Muscle of leg (tissue), 3 donors: ENCODE measurements at regions not wholly inside any gene's neighbourhood (a gene's known extent, or its start where the extent isn't known, plus 50 kb on each side); places are given as distances from the start of the nearest gene placed in this dataset.
"Not testable (repeated sequence)": the region's sequence is repeated elsewhere in the genome, so short reads cannot be mapped to it uniquely, and the experiment has no call there.

ENCODE experiments used
- DNase-seq: peaks from one replicate; pipeline ENCODE4 v3.0.0; 2013
- H3K27ac ChIP-seq: one replicate; pipeline ENCODE4 v1.5.1; 2013; ENCODE audit warnings: mild to moderate bottlenecking, low read length, control low read depth
- H3K27me3 ChIP-seq: one replicate; pipeline ENCODE4 v1.6.1; 2013; ENCODE audit warnings: low read length; ENCODE audit not compliant: control insufficient read depth, insufficient read depth
- H3K36me3 ChIP-seq: one replicate; pipeline ENCODE4 v1.6.1; 2013; ENCODE audit warnings: low read length; ENCODE audit not compliant: control insufficient read depth, insufficient read depth
- H3K4me1 ChIP-seq: one replicate; pipeline ENCODE4 v1.6.1; 2013; ENCODE audit warnings: low read length; ENCODE audit not compliant: control insufficient read depth, insufficient read depth
- H3K4me3 ChIP-seq: one replicate; pipeline ENCODE4 v1.5.1; 2013; ENCODE audit warnings: low read length, control low read depth
- H3K9me3 ChIP-seq: replicated peaks from 2 replicates; pipeline ENCODE4 v1.6.1; 2013; ENCODE audit warnings: low read depth, low read length; ENCODE audit not compliant: control insufficient read depth
- WGBS: methylation state at CpG from one replicate; pipeline ENCODE4 v1.1.5; 2013; ENCODE audit warnings: missing lambda C conversion rate; ENCODE audit not compliant: insufficient coverage; 5-methylcytosine and 5-hydroxymethylcytosine counted together

GRCh38 chr12:131640525-131640924, 70.4 kb upstream of the SFSWAP start:
- WGBS, result 23% methylated on average over 6 of the region's 7 CpGs
- H3K9me3 ChIP-seq, result no peaks in the 10 kb centered on the region

GRCh38 chr12:131641315-131641714, 69.6 kb upstream of the SFSWAP start:
- no peak for DNase-seq
- no peak overlapping the region for H3K27ac ChIP-seq
- WGBS, result 55% methylated on average over 2 of the region's 9 CpGs
- no peaks in the 10 kb centered on the region for H3K27me3 ChIP-seq
- H3K4me3 ChIP-seq, result no peak overlapping the region
- no peaks in the 10 kb centered on the region for H3K9me3 ChIP-seq
- no peaks in the 10 kb centered on the region for H3K36me3 ChIP-seq
- peaks cover 6% of the 10 kb centered on the region for H3K4me1 ChIP-seq

More at GRCh38 chr12:131640525-131640924, 70.4 kb upstream of the SFSWAP start:
- Histone ChIP-seq H3K4me1 (peaks cover 6% of the 10 kb centered on the region), H3K27me3 (no peaks in the 10 kb centered on the region), H3K27ac (no peak overlapping the region), H3K36me3 (no peaks in the 10 kb centered on the region), H3K4me3 (no peak overlapping the region)
- DNase-seq, result no peak

GRCh38 chr12:131642101-131642540, 68.8 kb upstream of the SFSWAP start:
- no peak overlapping the region for H3K4me3 ChIP-seq
- no peaks in the 10 kb centered on the region for H3K9me3 ChIP-seq
- WGBS, result 63% methylated on average over 8 of the region's 8 CpGs
- no peak overlapping the region for H3K27ac ChIP-seq
- H3K4me1 ChIP-seq, result peaks cover 6% of the 10 kb centered on the region
- no peaks in the 10 kb centered on the region for H3K27me3 ChIP-seq
- no peaks in the 10 kb centered on the region for H3K36me3 ChIP-seq
- no peak for DNase-seq

- Histone ChIP-seq H3K9me3 (no peaks in the 10 kb centered on the region), H3K27me3 (no peaks in the 10 kb centered on the region), H3K36me3 (no peaks in the 10 kb centered on the region), H3K4me1 (peaks cover 6% of the 10 kb centered on the region), H3K4me3 (no peak overlapping the region), H3K27ac (no peak overlapping the region)
- WGBS, result 88% methylated on average over 17 of the region's 17 CpGs
- no peak for DNase-seq
Observed at GRCh38 chr12:131642771-131643170, 68.1 kb upstream of the SFSWAP start.

GRCh38 chr12:131643631-131644452, 67.0 kb upstream of the SFSWAP start:
- H3K27me3 ChIP-seq, result no peaks in the 10 kb centered on the region
- peak overlapping the region; percentile 7 for H3K27ac ChIP-seq
- no peaks in the 10 kb centered on the region for H3K9me3 ChIP-seq
- no peak overlapping the region for H3K4me3 ChIP-seq
- peaks cover 6% of the 10 kb centered on the region for H3K4me1 ChIP-seq
- H3K36me3 ChIP-seq, result no peaks in the 10 kb centered on the region
- WGBS, result 34% methylated on average over 7 of the region's 7 CpGs
- peak; percentile 75 for DNase-seq

GRCh38 chr12:131644481-131644880, 66.4 kb upstream of the SFSWAP start:
- Histone ChIP-seq H3K27me3 (no peaks in the 10 kb centered on the region), H3K4me1 (peaks cover 6% of the 10 kb centered on the region), H3K9me3 (no peaks in the 10 kb centered on the region), H3K36me3 (no peaks in the 10 kb centered on the region), H3K27ac (peak overlapping the region; percentile 7), H3K4me3 (no peak overlapping the region)
- DNase-seq, result no peak
- 80% methylated on average over 1 of the region's 1 CpG for WGBS

GRCh38 chr12:131644917-131645316, 66.0 kb upstream of the SFSWAP start:
- peak; percentile 67 for DNase-seq
- not testable (repeated sequence) for H3K36me3 ChIP-seq, H3K4me3 ChIP-seq, H3K4me1 ChIP-seq, H3K27me3 ChIP-seq, H3K9me3 ChIP-seq
- 41% methylated on average over 5 of the region's 9 CpGs for WGBS
- H3K27ac ChIP-seq, result peak overlapping the region; percentile 3

GRCh38 chr12:131645557-131645956, 65.3 kb upstream of the SFSWAP start:
- not testable (repeated sequence) for H3K4me3 ChIP-seq, DNase-seq, H3K36me3 ChIP-seq, H3K4me1 ChIP-seq, H3K9me3 ChIP-seq, H3K27me3 ChIP-seq, H3K27ac ChIP-seq
- WGBS, result no CpG with 5 or more reads among the region's 13 CpGs

GRCh38 chr12:131646444-131646843, 64.4 kb upstream of the SFSWAP start:
- H3K27me3 ChIP-seq, H3K4me1 ChIP-seq, H3K4me3 ChIP-seq, H3K36me3 ChIP-seq, DNase-seq, H3K27ac ChIP-seq, H3K9me3 ChIP-seq: not testable (repeated sequence)
- 25% methylated on average over 2 of the region's 9 CpGs for WGBS

GRCh38 chr12:131647667-131648066, 63.2 kb upstream of the SFSWAP start:
- no peak for DNase-seq
- H3K36me3 ChIP-seq, result no peaks in the 10 kb centered on the region
- H3K4me3 ChIP-seq, result no peak overlapping the region
- 94% methylated on average over 4 of the region's 4 CpGs for WGBS
- peaks cover 6% of the 10 kb centered on the region for H3K4me1 ChIP-seq
- no peaks in the 10 kb centered on the region for H3K9me3 ChIP-seq
- no peaks in the 10 kb centered on the region for H3K27me3 ChIP-seq
- H3K27ac ChIP-seq, result no peak overlapping the region
